DOHH2 (cell line): ENCODE measurements at regions not wholly inside any gene's neighbourhood (a gene's known extent, or its start where the extent isn't known, plus 50 kb on each side); places are given as distances from the start of the nearest gene placed in this dataset.

ENCODE experiments used
- H3F3A ChIP-seq: fragments of 200-600 bp; sonication (generic), shearing (Covaris generic); 2 replicates; pipeline ENCODE4 v1.6.0; 2016; ENCODE audit warnings: antibody characterized with exemption, mild to moderate bottlenecking; ENCODE audit not compliant: control insufficient read depth, insufficient read depth
- H3K27ac ChIP-seq: fragments of 200-600 bp; sonication (generic); 2 replicates; pipeline ENCODE4 v1.5.1; 2014; ENCODE audit warnings: low read depth, mild to moderate bottlenecking, low read length, moderate library complexity
- H3K27me3 ChIP-seq: fragments of 200-600 bp; sonication (generic); 2 replicates; pipeline ENCODE4 v1.6.1; 2014; ENCODE audit warnings: mild to moderate bottlenecking, low read length, mixed read lengths; ENCODE audit not compliant: control insufficient read depth
- H3K36me3 ChIP-seq: fragments of 200-600 bp; sonication (generic); 2 replicates; pipeline ENCODE4 v1.6.1; 2014; ENCODE audit warnings: mild to moderate bottlenecking, low read length, moderate library complexity, mixed read lengths; ENCODE audit not compliant: control insufficient read depth
- H3K4me1 ChIP-seq: fragments of 200-600 bp; sonication (generic); 2 replicates; pipeline ENCODE4 v1.6.1; 2014; ENCODE audit warnings: mild to moderate bottlenecking, low read length, mixed read lengths; ENCODE audit not compliant: control insufficient read depth
- H3K4me2 ChIP-seq: fragments of 200-600 bp; sonication (generic); 2 replicates; pipeline ENCODE4 v1.6.0; 2014; ENCODE audit warnings: mild to moderate bottlenecking, low read length, moderate library complexity
- H3K4me3 ChIP-seq: fragments of 200-600 bp; sonication (generic); 2 replicates; pipeline ENCODE4 v1.5.1; 2014; ENCODE audit warnings: mild to moderate bottlenecking, low read length, mixed read lengths
- H3K79me2 ChIP-seq: fragments of 200-600 bp; sonication (generic); 2 replicates; pipeline ENCODE4 v1.6.1; 2014; ENCODE audit warnings: mild to moderate bottlenecking, low read length, mixed read lengths; ENCODE audit not compliant: control insufficient read depth
- H3K9me2 ChIP-seq: fragments of 200-600 bp; sonication (generic); replicated peaks from 2 replicates; pipeline ENCODE4 v1.6.1; 2014; ENCODE audit warnings: mild to moderate bottlenecking, low read length, mixed read lengths; ENCODE audit not compliant: control insufficient read depth
- H3K9me3 ChIP-seq: fragments of 200-600 bp; sonication (generic); 2 replicates; pipeline ENCODE4 v1.6.1; 2014; ENCODE audit warnings: antibody characterized with exemption, low read length, mixed read lengths; ENCODE audit not compliant: control insufficient read depth, insufficient read depth
- H4K20me1 ChIP-seq: fragments of 200-600 bp; sonication (generic); 2 replicates; pipeline ENCODE4 v1.6.0; 2014; ENCODE audit warnings: low read depth, mild to moderate bottlenecking, antibody characterized with exemption, low read length, moderate library complexity; ENCODE audit not compliant: control insufficient read depth, insufficient read depth
- CTCF ChIP-seq: fragments of 200-600 bp; sonication (generic); IDR thresholded peaks from one replicate; pipeline ENCODE4 v1.5.1; 2014; ENCODE audit warnings: antibody characterized with exemption, mild to moderate bottlenecking, low read depth, low read length; ENCODE audit not compliant: poor library complexity, severe bottlenecking
- EZH2phosphoT487 ChIP-seq: fragments of 200-600 bp; sonication (generic); IDR thresholded peaks from 2 replicates; pipeline ENCODE4 v1.6.1; 2017; ENCODE audit warnings: borderline replicate concordance, mild to moderate bottlenecking, antibody characterized with exemption, low read length, moderate library complexity, mixed read lengths

- no peaks in the 10 kb centered on the region for H3K4me1 ChIP-seq
- H3K27ac ChIP-seq, result no peak overlapping the region
- TF ChIP-seq CTCF (no peak), EZH2phosphoT487 (no peak)
- no peak overlapping the region for H3K4me3 ChIP-seq
- H3K36me3 ChIP-seq, result no peaks in the 10 kb centered on the region
- peaks cover 10% of the 10 kb centered on the region; the same call in 1 of the 2 replicates for H3K27me3 ChIP-seq
- no peak overlapping the region for H3K4me2 ChIP-seq
- H3K9me2 ChIP-seq, result no peaks in the 10 kb centered on the region
- H4K20me1 ChIP-seq, result no peaks in the 10 kb centered on the region
- no peaks in the 10 kb centered on the region for H3K79me2 ChIP-seq
- H3K9me3 ChIP-seq, result no peaks in the 10 kb centered on the region
- H3F3A ChIP-seq, result no peaks in the 10 kb centered on the region
These were observed 66.1 kb upstream of the SPRED1 start for GRCh38 chr15:38186507-38186906.

- no peak overlapping the region for H3K4me3 ChIP-seq
- no peak for TF ChIP-seq CTCF
- no peak for TF ChIP-seq EZH2phosphoT487
- no peaks in the 10 kb centered on the region for H3K79me2 ChIP-seq
- no peaks in the 10 kb centered on the region for H3K9me2 ChIP-seq
- no peaks in the 10 kb centered on the region for H3F3A ChIP-seq
- H3K4me1 ChIP-seq, result no peaks in the 10 kb centered on the region
- no peaks in the 10 kb centered on the region for H4K20me1 ChIP-seq
- H3K27me3 ChIP-seq, result peaks cover 13% of the 10 kb centered on the region; the same call in 1 of the 2 replicates
- no peak overlapping the region for H3K4me2 ChIP-seq
- no peaks in the 10 kb centered on the region for H3K36me3 ChIP-seq
- no peaks in the 10 kb centered on the region for H3K9me3 ChIP-seq
- H3K27ac ChIP-seq, result no peak overlapping the region
These were observed 64.9 kb upstream of the SPRED1 start for GRCh38 chr15:38187630-38188313.

GRCh38 chr15:38189671-38190295, 62.9 kb upstream of the SPRED1 start:
- Histone ChIP-seq H4K20me1 (no peaks in the 10 kb centered on the region), H3K36me3 (no peaks in the 10 kb centered on the region), H3K27ac (no peak overlapping the region), H3K4me1 (no peaks in the 10 kb centered on the region), H3F3A (no peaks in the 10 kb centered on the region), H3K79me2 (no peaks in the 10 kb centered on the region), H3K9me3 (no peaks in the 10 kb centered on the region), H3K4me2 (no peak overlapping the region), H3K9me2 (no peaks in the 10 kb centered on the region), H3K4me3 (no peak overlapping the region), H3K27me3 (peaks cover 18% of the 10 kb centered on the region; the same call in 1 of the 2 replicates)
- TF ChIP-seq CTCF, result no peak
- no peak for TF ChIP-seq EZH2phosphoT487
